HUES6 (cell line): ENCODE measurements at regions not wholly inside any gene's neighbourhood (a gene's known extent, or its start where the extent isn't known, plus 50 kb on each side); places are given as distances from the start of the nearest gene placed in this dataset.

Source experiments
- H3K27ac ChIP-seq: 2 replicates; pipeline ENCODE4 v1.7.0; 2013; ENCODE audit warnings: low read depth, mild to moderate bottlenecking, low read length, inconsistent platforms
- H3K27me3 ChIP-seq: 2 replicates; pipeline ENCODE4 v1.6.1; 2013; ENCODE audit warnings: low read length; ENCODE audit not compliant: control insufficient read depth, insufficient read depth
- H3K36me3 ChIP-seq: 2 replicates; pipeline ENCODE4 v1.6.1; 2013; ENCODE audit warnings: low read length; ENCODE audit not compliant: control insufficient read depth, insufficient read depth
- H3K4me1 ChIP-seq: 2 replicates; pipeline ENCODE4 v1.6.1; 2013; ENCODE audit warnings: low read length; ENCODE audit not compliant: control insufficient read depth, insufficient read depth
- H3K4me3 ChIP-seq: 2 replicates; pipeline ENCODE4 v1.5.1; 2013; ENCODE audit warnings: low read depth, low read length
- H3K9ac ChIP-seq: one replicate; pipeline ENCODE4 v1.6.1; 2013; ENCODE audit warnings: mild to moderate bottlenecking, low read length
- H3K9me3 ChIP-seq: 2 replicates; pipeline ENCODE4 v1.6.1; 2013; ENCODE audit warnings: low read depth, low read length; ENCODE audit not compliant: control insufficient read depth, insufficient read depth

- no peaks in the 10 kb centered on the region for H3K27me3 ChIP-seq
- no peak overlapping the region for H3K4me3 ChIP-seq
- no peaks in the 10 kb centered on the region for H3K36me3 ChIP-seq
- H3K27ac ChIP-seq: no peak overlapping the region
- H3K4me1 ChIP-seq: no peaks in the 10 kb centered on the region
- H3K9me3 ChIP-seq: no peaks in the 10 kb centered on the region
- no peak overlapping the region for H3K9ac ChIP-seq
These were observed 242.4 kb upstream of the SLC10A2 start for GRCh38 chr13:103308667-103309066.

GRCh38 chr13:103306163-103306562 lies 239.9 kb upstream of the SLC10A2 start:
- Histone ChIP-seq H3K4me3 (no peak overlapping the region), H3K9ac (no peak overlapping the region), H3K27ac (no peak overlapping the region), H3K36me3 (no peaks in the 10 kb centered on the region), H3K9me3 (no peaks in the 10 kb centered on the region), H3K4me1 (no peaks in the 10 kb centered on the region), H3K27me3 (no peaks in the 10 kb centered on the region)

- H3K9ac ChIP-seq: no peak overlapping the region
- no peaks in the 10 kb centered on the region for H3K9me3 ChIP-seq
- H3K4me1 ChIP-seq: no peaks in the 10 kb centered on the region
- H3K4me3 ChIP-seq: no peak overlapping the region
- no peak overlapping the region for H3K27ac ChIP-seq
- no peaks in the 10 kb centered on the region for H3K36me3 ChIP-seq
- no peaks in the 10 kb centered on the region for H3K27me3 ChIP-seq
These were observed 236.9 kb upstream of the SLC10A2 start for GRCh38 chr13:103303078-103303651.

- H3K4me1 ChIP-seq: no peaks in the 10 kb centered on the region
- no peaks in the 10 kb centered on the region for H3K36me3 ChIP-seq
- no peaks in the 10 kb centered on the region for H3K27me3 ChIP-seq
- no peak overlapping the region for H3K4me3 ChIP-seq
- no peak overlapping the region for H3K27ac ChIP-seq
- no peak overlapping the region for H3K9ac ChIP-seq
- no peaks in the 10 kb centered on the region for H3K9me3 ChIP-seq
These were observed 236.5 kb upstream of the SLC10A2 start for GRCh38 chr13:103302676-103303075.

GRCh38 chr13:103299079-103299478 lies 232.9 kb upstream of the SLC10A2 start:
- no peaks in the 10 kb centered on the region for H3K27me3 ChIP-seq
- no peak overlapping the region for H3K27ac ChIP-seq

GRCh38 chr13:103297083-103297482 lies 230.9 kb upstream of the SLC10A2 start:
- Histone ChIP-seq H3K9me3 (peaks cover 10% of the 10 kb centered on the region; the same call in 1 of the 2 replicates), H3K27ac (no peak overlapping the region), H3K4me3 (no peak overlapping the region), H3K4me1 (peaks cover 1% of the 10 kb centered on the region; the same call in 1 of the 2 replicates), H3K27me3 (no peaks in the 10 kb centered on the region), H3K9ac (no peak overlapping the region), H3K36me3 (no peaks in the 10 kb centered on the region)

More at GRCh38 chr13:103299079-103299478, 232.9 kb upstream of the SLC10A2 start:
- H3K4me1 ChIP-seq: no peaks in the 10 kb centered on the region
- H3K36me3 ChIP-seq: no peaks in the 10 kb centered on the region
- no peak overlapping the region for H3K4me3 ChIP-seq
- H3K9ac ChIP-seq: no peak overlapping the region
- H3K9me3 ChIP-seq: peaks cover 10% of the 10 kb centered on the region; the same call in 1 of the 2 replicates

GRCh38 chr13:103291798-103292572 lies 225.8 kb upstream of the SLC10A2 start:
- H3K36me3 ChIP-seq: no peaks in the 10 kb centered on the region

GRCh38 chr13:103291226-103291625 lies 225.0 kb upstream of the SLC10A2 start:
- Histone ChIP-seq H3K9ac (no peak overlapping the region), H3K36me3 (no peaks in the 10 kb centered on the region), H3K27ac (no peak overlapping the region), H3K9me3 (no peaks in the 10 kb centered on the region), H3K4me3 (no peak overlapping the region), H3K4me1 (peaks cover 6% of the 10 kb centered on the region), H3K27me3 (no peaks in the 10 kb centered on the region)

More at GRCh38 chr13:103291798-103292572, 225.8 kb upstream of the SLC10A2 start:
- Histone ChIP-seq H3K27me3 (no peaks in the 10 kb centered on the region), H3K4me3 (no peak overlapping the region), H3K27ac (no peak overlapping the region), H3K4me1 (peaks cover 6% of the 10 kb centered on the region), H3K9ac (no peak overlapping the region), H3K9me3 (0 out of 2 replicates have a peak, but pooled peaks cover 4% of the 10 kb centered on the region)

GRCh38 chr13:103289681-103290080 lies 223.5 kb upstream of the SLC10A2 start:
- H3K36me3 ChIP-seq: no peaks in the 10 kb centered on the region
- no peak overlapping the region for H3K27ac ChIP-seq
- no peaks in the 10 kb centered on the region for H3K9me3 ChIP-seq
- no peaks in the 10 kb centered on the region for H3K27me3 ChIP-seq
- peaks cover 6% of the 10 kb centered on the region for H3K4me1 ChIP-seq
- no peak overlapping the region for H3K4me3 ChIP-seq
- no peak overlapping the region for H3K9ac ChIP-seq

GRCh38 chr13:103288114-103288513 lies 221.9 kb upstream of the SLC10A2 start:
- H3K4me1 ChIP-seq: peaks cover 10% of the 10 kb centered on the region
- H3K27me3 ChIP-seq: no peaks in the 10 kb centered on the region
- H3K9me3 ChIP-seq: no peaks in the 10 kb centered on the region
- H3K4me3 ChIP-seq: no peak overlapping the region
- H3K27ac ChIP-seq: no peak overlapping the region
- no peak overlapping the region for H3K9ac ChIP-seq
- no peaks in the 10 kb centered on the region for H3K36me3 ChIP-seq

- H3K36me3 ChIP-seq: no peaks in the 10 kb centered on the region
These were observed 221.4 kb upstream of the SLC10A2 start for GRCh38 chr13:103287659-103288058.

More at GRCh38 chr13:103287659-103288058, 221.4 kb upstream of the SLC10A2 start:
- H3K9me3 ChIP-seq: no peaks in the 10 kb centered on the region
- no peak overlapping the region for H3K27ac ChIP-seq
- peaks cover 15% of the 10 kb centered on the region for H3K4me1 ChIP-seq
- H3K9ac ChIP-seq: no peak overlapping the region
- H3K27me3 ChIP-seq: no peaks in the 10 kb centered on the region
- H3K4me3 ChIP-seq: no peak overlapping the region
